GM23338 (cell line): ENCODE measurements at regions not wholly inside any gene's neighbourhood (a gene's known extent, or its start where the extent isn't known, plus 50 kb on each side); places are given as distances from the start of the nearest gene placed in this dataset.

Experiments
- ATAC-seq: fragments of 200-7000 bp; cut with Tn5 transposase; 3 replicates; pipeline ENCODE4 v1.9.1; 2020
- DNase-seq: peaks from one replicate; pipeline ENCODE4 v3.0.0-alpha.2; 2015; ENCODE audit warnings: low spot score
- H2AFZ ChIP-seq: fragments of 200-600 bp; sonication (generic); 2 replicates; pipeline ENCODE4 v1.8.0; 2016; ENCODE audit warnings: antibody characterized with exemption, mild to moderate bottlenecking, moderate library complexity
- H3F3A ChIP-seq: fragments of 200-600 bp; sonication (generic); replicated peaks from 2 replicates; pipeline ENCODE4 v1.8.0; 2017; ENCODE audit warnings: antibody characterized with exemption, mixed run types, low read depth
- H3K27ac ChIP-seq: fragments of 200-600 bp; sonication (generic); 2 replicates; pipeline ENCODE4 v1.6.1; 2016; ENCODE audit warnings: low read depth
- H3K27me3 ChIP-seq: fragments of 200-600 bp; sonication (generic); 2 replicates; pipeline ENCODE4 v1.8.0; 2016; ENCODE audit warnings: mild to moderate bottlenecking, mixed run types, moderate library complexity; ENCODE audit not compliant: insufficient read depth
- H3K36me3 ChIP-seq: fragments of 200-600 bp; sonication (generic); 2 replicates; pipeline ENCODE4 v1.8.0; 2016; ENCODE audit warnings: mild to moderate bottlenecking; ENCODE audit not compliant: insufficient read depth
- H3K4me1 ChIP-seq: fragments of 200-600 bp; sonication (generic); 2 replicates; pipeline ENCODE4 v1.8.0; 2016; ENCODE audit warnings: mild to moderate bottlenecking, moderate library complexity; ENCODE audit not compliant: insufficient read depth
- H3K4me2 ChIP-seq: fragments of 200-600 bp; sonication (generic); 2 replicates; pipeline ENCODE4 v1.7.1; 2017; ENCODE audit warnings: mixed run types
- H3K4me3 ChIP-seq: fragments of 200-600 bp; sonication (generic); 2 replicates; pipeline ENCODE4 v1.6.1; 2016; ENCODE audit warnings: mixed run types
- H3K79me2 ChIP-seq: fragments of 200-600 bp; sonication (generic); replicated peaks from 2 replicates; pipeline ENCODE4 v1.8.0; 2017; ENCODE audit warnings: mild to moderate bottlenecking; ENCODE audit not compliant: insufficient read depth
- H3K9me2 ChIP-seq: fragments of 200-600 bp; sonication (generic); 2 replicates; pipeline ENCODE4 v1.8.0; 2017; ENCODE audit not compliant: insufficient read depth
- H4K20me1 ChIP-seq: fragments of 200-600 bp; sonication (generic); replicated peaks from 2 replicates; pipeline ENCODE4 v1.8.0; 2017; ENCODE audit warnings: mild to moderate bottlenecking; ENCODE audit not compliant: insufficient read depth
- H3K27ac Mint-ChIP-seq: 2 replicates; pipeline ENCODE4 v1.8.0; 2020; ENCODE audit warnings: inconsistent platforms, mild to moderate bottlenecking, moderate library complexity, mixed read lengths
- H3K27me3 Mint-ChIP-seq: 3 replicates; pipeline ENCODE4 v1.8.0; 2022; ENCODE audit warnings: low read depth, mild to moderate bottlenecking, moderate library complexity, mixed read lengths, inconsistent platforms; ENCODE audit not compliant: insufficient read depth, poor library complexity
- H3K36me3 Mint-ChIP-seq: 3 replicates; pipeline ENCODE4 v1.8.0; 2021; ENCODE audit warnings: low read depth, mild to moderate bottlenecking, inconsistent platforms, moderate library complexity, mixed read lengths
- H3K4me1 Mint-ChIP-seq: 3 replicates; pipeline ENCODE4 v1.8.0; 2020; ENCODE audit warnings: mild to moderate bottlenecking, inconsistent platforms, mixed read lengths
- H3K4me3 Mint-ChIP-seq: 3 replicates; pipeline ENCODE4 v1.8.0; 2021; ENCODE audit warnings: moderate library complexity, mild to moderate bottlenecking, inconsistent platforms, mixed read lengths
- H3K9me3 Mint-ChIP-seq: 3 replicates; pipeline ENCODE4 v1.8.0; 2020; ENCODE audit warnings: moderate library complexity, mild to moderate bottlenecking, inconsistent platforms, mixed read lengths
- CREB1 ChIP-seq: fragments of 250-450 bp; sonication (Bioruptor Pico); IDR thresholded peaks from 2 replicates; pipeline ENCODE4 v1.5.0; 2020; ENCODE audit warnings: low read depth, mild to moderate bottlenecking, moderate library complexity
- EZH2phosphoT487 ChIP-seq: fragments of 200-600 bp; sonication (generic); IDR thresholded peaks from one replicate; pipeline ENCODE4 v1.8.1; 2018; ENCODE audit warnings: antibody characterized with exemption; ENCODE audit not compliant: unreplicated experiment
- NANOG ChIP-seq: IDR thresholded peaks from 2 replicates; pipeline ENCODE4 v1.6.1; 2016; ENCODE audit warnings: antibody characterized with exemption, borderline replicate concordance
- POLR2AphosphoS5 ChIP-seq: IDR thresholded peaks from 2 replicates; pipeline ENCODE4 v1.6.1; 2016; ENCODE audit warnings: antibody characterized with exemption, low read depth
- ZNF331 ChIP-seq: fragments of 250-450 bp; sonication (Bioruptor Pico); IDR thresholded peaks from 2 replicates; pipeline ENCODE4 v1.5.0; 2020; ENCODE audit warnings: low read depth, mild to moderate bottlenecking, moderate library complexity
- ZNF462 ChIP-seq: fragments of 250-450 bp; sonication (Bioruptor Pico); IDR thresholded peaks from 2 replicates; pipeline ENCODE4 v1.5.0; 2020; ENCODE audit warnings: mild to moderate bottlenecking, moderate library complexity
- TF ChIP-seq, protein P1 (sequence below): IDR thresholded peaks from 2 replicates; pipeline ENCODE4 v1.6.1; 2016; ENCODE audit warnings: antibody characterized with exemption
- TF ChIP-seq, protein P2 (sequence below), 2 experiments: fragments of 200-600 bp in 1 of 2; sonication (generic) in 1 of 2; conservative IDR thresholded peaks; 2 replicates each; pipeline versions ENCODE4 v1.5.1 to v1.6.1; 2016 to 2017; ENCODE audit warnings: antibody characterized with exemption in 2 of 2, low read depth in 2 of 2, mild to moderate bottlenecking in 2 of 2, moderate library complexity in 1 of 2

DNA sequence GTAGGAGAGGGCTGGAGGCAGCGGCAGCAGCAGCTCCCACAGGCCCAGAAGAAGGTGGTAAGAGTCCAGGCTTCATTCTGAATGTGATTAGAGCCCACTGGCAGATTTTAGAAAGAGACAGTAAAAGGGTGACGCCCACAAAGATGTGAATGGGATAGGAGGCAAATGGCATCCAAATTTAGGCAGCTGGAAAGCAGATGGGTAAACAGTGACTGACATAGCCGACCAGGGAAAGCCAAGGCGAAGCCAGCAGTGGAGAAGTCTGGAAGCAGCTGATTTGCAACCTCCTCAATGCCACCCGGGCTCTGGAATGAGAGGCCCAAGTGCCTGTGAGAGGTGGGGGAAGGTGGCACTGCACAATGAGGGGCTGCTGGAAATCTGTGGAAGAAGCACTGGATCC is 103.3 kb downstream of the C5orf15 start (continued):
- TF ChIP-seq ZNF462 (CRISPR knock-in tag) (no peak), EZH2phosphoT487 (no peak), CREB1 (no peak), POLR2AphosphoS5 (no peak), NANOG (no peak)
- TF ChIP-seq, protein P1, sequence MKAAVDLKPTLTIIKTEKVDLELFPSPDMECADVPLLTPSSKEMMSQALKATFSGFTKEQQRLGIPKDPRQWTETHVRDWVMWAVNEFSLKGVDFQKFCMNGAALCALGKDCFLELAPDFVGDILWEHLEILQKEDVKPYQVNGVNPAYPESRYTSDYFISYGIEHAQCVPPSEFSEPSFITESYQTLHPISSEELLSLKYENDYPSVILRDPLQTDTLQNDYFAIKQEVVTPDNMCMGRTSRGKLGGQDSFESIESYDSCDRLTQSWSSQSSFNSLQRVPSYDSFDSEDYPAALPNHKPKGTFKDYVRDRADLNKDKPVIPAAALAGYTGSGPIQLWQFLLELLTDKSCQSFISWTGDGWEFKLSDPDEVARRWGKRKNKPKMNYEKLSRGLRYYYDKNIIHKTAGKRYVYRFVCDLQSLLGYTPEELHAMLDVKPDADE = no peak
- TF ChIP-seq, protein P2, sequence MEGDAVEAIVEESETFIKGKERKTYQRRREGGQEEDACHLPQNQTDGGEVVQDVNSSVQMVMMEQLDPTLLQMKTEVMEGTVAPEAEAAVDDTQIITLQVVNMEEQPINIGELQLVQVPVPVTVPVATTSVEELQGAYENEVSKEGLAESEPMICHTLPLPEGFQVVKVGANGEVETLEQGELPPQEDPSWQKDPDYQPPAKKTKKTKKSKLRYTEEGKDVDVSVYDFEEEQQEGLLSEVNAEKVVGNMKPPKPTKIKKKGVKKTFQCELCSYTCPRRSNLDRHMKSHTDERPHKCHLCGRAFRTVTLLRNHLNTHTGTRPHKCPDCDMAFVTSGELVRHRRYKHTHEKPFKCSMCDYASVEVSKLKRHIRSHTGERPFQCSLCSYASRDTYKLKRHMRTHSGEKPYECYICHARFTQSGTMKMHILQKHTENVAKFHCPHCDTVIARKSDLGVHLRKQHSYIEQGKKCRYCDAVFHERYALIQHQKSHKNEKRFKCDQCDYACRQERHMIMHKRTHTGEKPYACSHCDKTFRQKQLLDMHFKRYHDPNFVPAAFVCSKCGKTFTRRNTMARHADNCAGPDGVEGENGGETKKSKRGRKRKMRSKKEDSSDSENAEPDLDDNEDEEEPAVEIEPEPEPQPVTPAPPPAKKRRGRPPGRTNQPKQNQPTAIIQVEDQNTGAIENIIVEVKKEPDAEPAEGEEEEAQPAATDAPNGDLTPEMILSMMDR (conservative IDR thresholded peaks at IDR 0.05; ENCODE audit: low read depth in 2 of 2) = no peak

GRCh38 chr5:133864711-133865110 is 103.7 kb downstream of the C5orf15 start:
- no peaks in the 10 kb centered on the region for H3K4me1 ChIP-seq
- H3K27me3 ChIP-seq = no peaks in the 10 kb centered on the region
- no peak for ATAC-seq
- peaks cover 3% of the 10 kb centered on the region for H3K36me3 Mint-ChIP-seq
- H2AFZ ChIP-seq = no peak overlapping the region
- H3K9me2 ChIP-seq = no peaks in the 10 kb centered on the region
- no peak for DNase-seq
- H3K79me2 ChIP-seq = no peaks in the 10 kb centered on the region
- no peak for TF ChIP-seq ZNF331 (CRISPR knock-in tag)
- no peak overlapping the region for H3K4me3 Mint-ChIP-seq
- H3K27ac ChIP-seq = no peak overlapping the region
- peaks cover 5% of the 10 kb centered on the region for H3K27me3 Mint-ChIP-seq
- H3F3A ChIP-seq = no peaks in the 10 kb centered on the region
- H3K4me1 Mint-ChIP-seq = no peaks in the 10 kb centered on the region; the same call in 2 of the 3 replicates
- no peak overlapping the region for H3K4me3 ChIP-seq
- no peak overlapping the region for H3K4me2 ChIP-seq
- peaks cover 15% of the 10 kb centered on the region for H3K9me3 Mint-ChIP-seq
- H3K36me3 ChIP-seq = no peaks in the 10 kb centered on the region
- no peaks in the 10 kb centered on the region; the same call in 1 of the 2 replicates for H4K20me1 ChIP-seq
- no peak overlapping the region for H3K27ac Mint-ChIP-seq
